HL-60 (cell line): ENCODE measurements at regions not wholly inside any gene's neighbourhood (a gene's known extent, or its start where the extent isn't known, plus 50 kb on each side); places are given as distances from the start of the nearest gene placed in this dataset.

Source experiments
- DNase-seq, 2 experiments: peaks; one replicate each; pipeline ENCODE4 v3.0.0-alpha.2; 2010 to 2020; ENCODE audit warnings: low read depth in 1 of 2, low spot score in 1 of 2
- H3K27ac ChIP-seq: fragments of 250-450 bp; sonication (Bioruptor Pico); replicated peaks from 2 replicates; pipeline ENCODE4 v1.5.1; 2020; ENCODE audit warnings: mild to moderate bottlenecking, moderate library complexity
- H3K27me3 ChIP-seq: fragments of 250-450 bp; sonication (Bioruptor Pico); 2 replicates; pipeline ENCODE4 v1.5.1; 2021; ENCODE audit warnings: mild to moderate bottlenecking, moderate library complexity; ENCODE audit not compliant: insufficient read depth, poor library complexity, severe bottlenecking
- H3K4me3 ChIP-seq: replicated peaks from 2 replicates; pipeline ENCODE4 v1.5.1; 2011; ENCODE audit warnings: mild to moderate bottlenecking, control low read depth, low read length; ENCODE audit not compliant: insufficient read depth
- GABPA ChIP-seq: IDR thresholded peaks from 2 replicates; pipeline ENCODE4 v1.6.1; 2012; ENCODE audit warnings: low read depth
- POLR2AphosphoS5 ChIP-seq: IDR thresholded peaks from 2 replicates; pipeline ENCODE4 v1.6.1; 2012; ENCODE audit warnings: low read depth
- SPI1 ChIP-seq: IDR thresholded peaks from 2 replicates; pipeline ENCODE4 v1.6.1; 2012; ENCODE audit warnings: low read depth, mild to moderate bottlenecking, borderline replicate concordance
- TF ChIP-seq, protein P1 (sequence below): IDR thresholded peaks from 2 replicates; pipeline ENCODE4 v1.6.1; 2012; ENCODE audit warnings: low read depth; ENCODE audit not compliant: insufficient replicate concordance
- TF ChIP-seq, protein P2 (sequence below): IDR thresholded peaks from one replicate; pipeline ENCODE4 v1.5.1; 2011; ENCODE audit warnings: low read length, control low read depth, inconsistent platforms; ENCODE audit not compliant: insufficient read depth

DNA sequence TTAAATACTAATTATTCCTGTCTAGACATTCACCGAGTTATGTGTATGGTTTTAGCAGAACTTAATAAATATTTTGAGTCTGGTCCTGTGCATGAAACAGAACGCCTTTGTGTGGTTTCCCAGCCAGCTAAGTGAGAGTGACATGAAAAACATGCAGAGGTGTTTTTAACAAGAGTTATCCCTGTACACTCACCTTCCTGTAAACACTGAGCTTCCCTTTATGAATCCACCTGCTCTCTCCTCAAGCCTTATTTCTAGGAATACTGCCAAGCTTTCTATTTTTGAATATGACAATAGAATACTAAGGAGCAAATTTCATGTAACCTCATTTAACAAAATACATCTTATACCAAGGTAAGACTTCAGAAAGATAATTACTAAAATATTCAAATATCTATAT is 270.3 kb upstream of the CTSO start:
- Histone ChIP-seq H3K27me3 (no peaks in the 10 kb centered on the region), H3K27ac (no peak overlapping the region), H3K4me3 (no peak overlapping the region)
- TF ChIP-seq GABPA = no peak
- no peak for TF ChIP-seq SPI1
- no peak for TF ChIP-seq POLR2AphosphoS5
- TF ChIP-seq, protein P1, sequence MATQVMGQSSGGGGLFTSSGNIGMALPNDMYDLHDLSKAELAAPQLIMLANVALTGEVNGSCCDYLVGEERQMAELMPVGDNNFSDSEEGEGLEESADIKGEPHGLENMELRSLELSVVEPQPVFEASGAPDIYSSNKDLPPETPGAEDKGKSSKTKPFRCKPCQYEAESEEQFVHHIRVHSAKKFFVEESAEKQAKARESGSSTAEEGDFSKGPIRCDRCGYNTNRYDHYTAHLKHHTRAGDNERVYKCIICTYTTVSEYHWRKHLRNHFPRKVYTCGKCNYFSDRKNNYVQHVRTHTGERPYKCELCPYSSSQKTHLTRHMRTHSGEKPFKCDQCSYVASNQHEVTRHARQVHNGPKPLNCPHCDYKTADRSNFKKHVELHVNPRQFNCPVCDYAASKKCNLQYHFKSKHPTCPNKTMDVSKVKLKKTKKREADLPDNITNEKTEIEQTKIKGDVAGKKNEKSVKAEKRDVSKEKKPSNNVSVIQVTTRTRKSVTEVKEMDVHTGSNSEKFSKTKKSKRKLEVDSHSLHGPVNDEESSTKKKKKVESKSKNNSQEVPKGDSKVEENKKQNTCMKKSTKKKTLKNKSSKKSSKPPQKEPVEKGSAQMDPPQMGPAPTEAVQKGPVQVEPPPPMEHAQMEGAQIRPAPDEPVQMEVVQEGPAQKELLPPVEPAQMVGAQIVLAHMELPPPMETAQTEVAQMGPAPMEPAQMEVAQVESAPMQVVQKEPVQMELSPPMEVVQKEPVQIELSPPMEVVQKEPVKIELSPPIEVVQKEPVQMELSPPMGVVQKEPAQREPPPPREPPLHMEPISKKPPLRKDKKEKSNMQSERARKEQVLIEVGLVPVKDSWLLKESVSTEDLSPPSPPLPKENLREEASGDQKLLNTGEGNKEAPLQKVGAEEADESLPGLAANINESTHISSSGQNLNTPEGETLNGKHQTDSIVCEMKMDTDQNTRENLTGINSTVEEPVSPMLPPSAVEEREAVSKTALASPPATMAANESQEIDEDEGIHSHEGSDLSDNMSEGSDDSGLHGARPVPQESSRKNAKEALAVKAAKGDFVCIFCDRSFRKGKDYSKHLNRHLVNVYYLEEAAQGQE = no peak
- TF ChIP-seq, protein P2, sequence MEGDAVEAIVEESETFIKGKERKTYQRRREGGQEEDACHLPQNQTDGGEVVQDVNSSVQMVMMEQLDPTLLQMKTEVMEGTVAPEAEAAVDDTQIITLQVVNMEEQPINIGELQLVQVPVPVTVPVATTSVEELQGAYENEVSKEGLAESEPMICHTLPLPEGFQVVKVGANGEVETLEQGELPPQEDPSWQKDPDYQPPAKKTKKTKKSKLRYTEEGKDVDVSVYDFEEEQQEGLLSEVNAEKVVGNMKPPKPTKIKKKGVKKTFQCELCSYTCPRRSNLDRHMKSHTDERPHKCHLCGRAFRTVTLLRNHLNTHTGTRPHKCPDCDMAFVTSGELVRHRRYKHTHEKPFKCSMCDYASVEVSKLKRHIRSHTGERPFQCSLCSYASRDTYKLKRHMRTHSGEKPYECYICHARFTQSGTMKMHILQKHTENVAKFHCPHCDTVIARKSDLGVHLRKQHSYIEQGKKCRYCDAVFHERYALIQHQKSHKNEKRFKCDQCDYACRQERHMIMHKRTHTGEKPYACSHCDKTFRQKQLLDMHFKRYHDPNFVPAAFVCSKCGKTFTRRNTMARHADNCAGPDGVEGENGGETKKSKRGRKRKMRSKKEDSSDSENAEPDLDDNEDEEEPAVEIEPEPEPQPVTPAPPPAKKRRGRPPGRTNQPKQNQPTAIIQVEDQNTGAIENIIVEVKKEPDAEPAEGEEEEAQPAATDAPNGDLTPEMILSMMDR = no peak
- DNase-seq = no peak

- H3K27ac ChIP-seq = no peak overlapping the region
- TF ChIP-seq, protein P1 = no peak
- no peak for TF ChIP-seq SPI1
- TF ChIP-seq GABPA = no peak
- TF ChIP-seq, protein P2 = no peak
- TF ChIP-seq POLR2AphosphoS5 = no peak
- DNase-seq = no peak
- H3K4me3 ChIP-seq = no peak overlapping the region
- no peaks in the 10 kb centered on the region for H3K27me3 ChIP-seq
Observed at GRCh38 chr4:156217236-156217635, 263.6 kb upstream of the CTSO start.

GRCh38 chr4:156201050-156201449 is 247.4 kb upstream of the CTSO start:
- Histone ChIP-seq H3K27me3 (no peaks in the 10 kb centered on the region), H3K27ac (no peak overlapping the region), H3K4me3 (no peak overlapping the region)
- TF ChIP-seq, protein P1 = no peak
- TF ChIP-seq SPI1 = 0 out of 2 replicates have a peak, but pooled peaks have one; percentile 35
- DNase-seq = no peak

GRCh38 chr4:156198511-156198910 is 244.8 kb upstream of the CTSO start:
- TF ChIP-seq, protein P1 = no peak
- no peak for TF ChIP-seq SPI1
- no peak for TF ChIP-seq POLR2AphosphoS5
- no peak for TF ChIP-seq GABPA
- TF ChIP-seq, protein P2 = no peak
- no peak for DNase-seq
- Histone ChIP-seq H3K4me3 (no peak overlapping the region), H3K27me3 (no peaks in the 10 kb centered on the region), H3K27ac (no peak overlapping the region)
